Ovary (tissue), 7 donors: ENCODE measurements at regions not wholly inside any gene's neighbourhood (a gene's known extent, or its start where the extent isn't known, plus 50 kb on each side); places are given as distances from the start of the nearest gene placed in this dataset.
A peak's percentile ranks its signal among the peaks of the same experiment; 100 is the strongest.

Experiments
- DNase-seq, 5 donors: peaks; one replicate each; pipeline ENCODE4 v3.0.0-alpha.2; 2019 to 2020
- H3K27ac ChIP-seq, 2 donors: fragments of 200-600 bp; one replicate each; pipeline versions ENCODE4 v1.5.1 to v1.8.0; 2019 to 2022
- H3K27me3 ChIP-seq: fragments of 200-600 bp; one replicate; pipeline ENCODE4 v1.8.0; 2022
- H3K36me3 ChIP-seq: fragments of 200-600 bp; sonication (generic); one replicate; pipeline ENCODE4 v1.5.1; 2019
- H3K4me1 ChIP-seq: one replicate; pipeline ENCODE4 v1.8.1; 2013; ENCODE audit warnings: mild to moderate bottlenecking, moderate library complexity; ENCODE audit not compliant: insufficient read depth
- H3K4me3 ChIP-seq: fragments of 200-600 bp; sonication (generic); one replicate; pipeline ENCODE4 v1.5.1; 2017
- H3K9me3 ChIP-seq, 2 donors: fragments of 200-600 bp in 1 of 2; sonication (generic) in 1 of 2; one replicate each; pipeline versions ENCODE4 v1.5.1 to v1.8.1; 2013 to 2019; ENCODE audit warnings: mild to moderate bottlenecking in 1 of 2, moderate library complexity in 1 of 2
- EP300 ChIP-seq: sonication (generic); formaldehyde crosslinking; IDR thresholded peaks from one replicate; pipeline ENCODE4 v1.6.1; 2017; ENCODE audit warnings: antibody characterized with exemption
- POLR2A ChIP-seq: fragments of 450-650 bp; IDR thresholded peaks from one replicate; pipeline ENCODE4 v1.6.1; 2017; ENCODE audit warnings: antibody characterized with exemption, mild to moderate bottlenecking, moderate library complexity
- WGBS, 3 donors: extraction: QIAGEN DNeasy Blood & Tissue Kit in 1 of 3; methylation state at CpG; one replicate each; pipeline versions ENCODE4 v1.1.5 to v1.1.7; 2013 to 2017; 5-methylcytosine and 5-hydroxymethylcytosine counted together
- intact Hi-C, 4 donors: fragments of 100-400 bp; cut with DNase I; formaldehyde crosslinking; loops; one replicate each; pipeline versions ENCODE4 v1.11.0 to v1.15.1; 2022 to 2023
- TF ChIP-seq, protein P1 (sequence below), 3 donors: fragments of 450-650 bp in 2 of 3; fragments of 200-600 bp in 1 of 3; IDR thresholded peaks; one replicate each; pipeline versions ENCODE4 v1.5.1 to v1.8.0; 2016 to 2022; ENCODE audit warnings: antibody characterized with exemption in 3 of 3, mild to moderate bottlenecking in 1 of 3
- donor health status: DM: no; HTN: no; CAD: no; lungs with moderate emphysema.
- donor health status: DM: no; HTN: no; CAD: no.
- donor health status: Bipolar disorder and iron deficiency.
- donor health status: DM: no; HTN: no; CAD: no.
- donor health status: DM: yes; HTN: yes; CAD: no.

- Histone ChIP-seq H3K27me3 (no peaks in the 10 kb centered on the region), H3K4me3 (no peak overlapping the region), H3K4me1 (no peaks in the 10 kb centered on the region), H3K27ac (no peak overlapping the region), H3K9me3 (no peaks in the 10 kb centered on the region), H3K36me3 (no peaks in the 10 kb centered on the region)
- WGBS, 3 donors = 84 to 89% (median 86%) methylated on average over 3 of the region's 3 CpGs
- TF ChIP-seq, protein P1, sequence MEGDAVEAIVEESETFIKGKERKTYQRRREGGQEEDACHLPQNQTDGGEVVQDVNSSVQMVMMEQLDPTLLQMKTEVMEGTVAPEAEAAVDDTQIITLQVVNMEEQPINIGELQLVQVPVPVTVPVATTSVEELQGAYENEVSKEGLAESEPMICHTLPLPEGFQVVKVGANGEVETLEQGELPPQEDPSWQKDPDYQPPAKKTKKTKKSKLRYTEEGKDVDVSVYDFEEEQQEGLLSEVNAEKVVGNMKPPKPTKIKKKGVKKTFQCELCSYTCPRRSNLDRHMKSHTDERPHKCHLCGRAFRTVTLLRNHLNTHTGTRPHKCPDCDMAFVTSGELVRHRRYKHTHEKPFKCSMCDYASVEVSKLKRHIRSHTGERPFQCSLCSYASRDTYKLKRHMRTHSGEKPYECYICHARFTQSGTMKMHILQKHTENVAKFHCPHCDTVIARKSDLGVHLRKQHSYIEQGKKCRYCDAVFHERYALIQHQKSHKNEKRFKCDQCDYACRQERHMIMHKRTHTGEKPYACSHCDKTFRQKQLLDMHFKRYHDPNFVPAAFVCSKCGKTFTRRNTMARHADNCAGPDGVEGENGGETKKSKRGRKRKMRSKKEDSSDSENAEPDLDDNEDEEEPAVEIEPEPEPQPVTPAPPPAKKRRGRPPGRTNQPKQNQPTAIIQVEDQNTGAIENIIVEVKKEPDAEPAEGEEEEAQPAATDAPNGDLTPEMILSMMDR (IDR thresholded peaks at IDR 0.05) = no peak
- TF ChIP-seq POLR2A (no peak), EP300 (no peak)
- intact Hi-C loops = no loop called here
- DNase-seq = no peak
These were observed 166.0 kb downstream of the PDGFRA start for GRCh38 chr4:54395013-54395527.

DNA sequence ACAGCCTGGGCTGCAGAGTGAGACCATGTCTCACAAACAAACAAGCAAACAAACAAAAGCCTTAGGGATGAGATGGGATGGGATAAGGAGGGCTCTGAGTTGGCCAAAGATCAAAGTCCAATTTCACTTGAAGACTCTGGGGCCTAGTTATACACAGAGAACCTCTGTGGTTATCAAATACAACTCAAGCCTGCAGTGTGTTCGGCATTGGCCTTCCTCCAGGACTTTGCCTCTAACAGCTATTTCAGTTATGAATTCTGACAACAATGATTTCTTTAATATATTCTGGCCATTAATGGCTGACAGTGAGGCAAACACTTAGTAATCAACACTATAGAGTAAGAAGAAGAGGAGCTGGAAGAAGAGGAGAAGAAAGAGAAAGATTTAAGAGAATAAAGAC is 171.1 kb downstream of the PDGFRA start:
- DNase-seq = no peak
- intact Hi-C loops = no loop called here
- no peaks in the 10 kb centered on the region for H3K36me3 ChIP-seq
- TF ChIP-seq, protein P1 (IDR thresholded peaks at IDR 0.05) = no peak
- TF ChIP-seq EP300 (no peak), POLR2A (no peak)
- no peaks in the 10 kb centered on the region for H3K4me1 ChIP-seq
- H3K27ac ChIP-seq = no peak overlapping the region
- 55 to 60% (median 56%) methylated on average over 1 of the region's 1 CpG for WGBS, 3 donors
- no peaks in the 10 kb centered on the region for H3K27me3 ChIP-seq
- no peak overlapping the region for H3K4me3 ChIP-seq
- H3K9me3 ChIP-seq = no peaks in the 10 kb centered on the region

DNA sequence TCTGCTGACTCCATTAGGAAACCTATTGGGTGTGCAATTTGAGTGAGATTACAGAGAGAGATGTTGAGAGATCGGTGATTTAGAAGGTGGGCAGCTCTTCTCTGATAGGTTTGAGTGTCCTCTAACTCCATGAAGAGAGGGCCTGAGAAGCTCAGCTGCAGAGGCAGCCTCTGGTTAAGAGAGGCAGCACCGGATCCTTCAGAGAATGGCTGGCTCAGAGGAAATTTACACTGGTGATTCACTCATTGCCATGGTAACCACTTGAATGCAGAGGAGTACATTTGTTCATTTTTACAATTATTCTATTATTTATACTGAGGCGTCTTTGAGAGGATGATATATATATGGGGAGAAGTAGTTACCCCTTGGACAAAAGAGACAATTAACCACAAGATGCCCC is 171.7 kb downstream of the PDGFRA start:
- intact Hi-C loops = no loop called here
- 20 to 30% (median 29%) methylated on average over 3 of the region's 3 CpGs for WGBS, 3 donors

DNA sequence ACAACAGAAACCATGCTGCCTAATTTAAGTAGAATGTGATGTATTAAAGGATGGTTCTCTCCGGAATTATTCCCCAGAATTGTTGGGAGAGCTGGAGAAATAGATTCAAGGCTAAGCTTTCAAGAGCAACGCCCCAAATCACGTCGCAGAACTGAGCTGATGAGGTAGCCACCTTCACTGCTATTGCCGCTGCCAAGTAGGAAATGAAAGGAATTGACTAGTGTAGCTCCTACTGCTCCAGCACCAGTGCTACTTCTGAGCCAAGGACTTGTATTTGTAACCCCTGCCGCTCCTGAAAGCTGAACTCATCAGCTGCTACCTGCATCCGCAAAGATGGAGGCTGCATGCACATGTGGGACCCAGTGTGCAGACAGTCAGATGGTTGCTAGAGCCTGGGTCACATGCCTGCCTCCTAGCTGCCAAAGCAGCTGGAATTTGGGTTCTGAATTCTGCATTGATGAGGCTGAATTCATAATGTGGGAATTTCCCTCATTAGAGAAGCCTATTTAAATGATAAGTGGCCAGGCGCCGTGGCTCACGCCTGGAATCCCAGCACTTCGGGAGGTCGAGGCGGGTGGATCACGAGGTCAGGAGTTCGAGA is 173.9 kb downstream of the PDGFRA start:
- no peak for DNase-seq
- H3K27me3 ChIP-seq = no peaks in the 10 kb centered on the region
- H3K4me3 ChIP-seq = no peak overlapping the region
- no peaks in the 10 kb centered on the region for H3K4me1 ChIP-seq
- H3K27ac ChIP-seq = no peak overlapping the region
- H3K36me3 ChIP-seq = no peaks in the 10 kb centered on the region
- WGBS, 3 donors = 65 to 84% (median 69%) methylated on average over 14 to 15 of the region's 15 CpGs
- TF ChIP-seq EP300 = no peak
- TF ChIP-seq, protein P1 (IDR thresholded peaks at IDR 0.05) = no peak
- intact Hi-C loops = no loop called here
- no peaks in the 10 kb centered on the region for H3K9me3 ChIP-seq

More for the DNA sequence above, 171.7 kb downstream of the PDGFRA start:
- no peaks in the 10 kb centered on the region for H3K4me1 ChIP-seq
- no peaks in the 10 kb centered on the region for H3K36me3 ChIP-seq
- H3K27ac ChIP-seq = no peak overlapping the region
- DNase-seq = peak in 2 of 5 donors; percentile 11 to 34
- no peaks in the 10 kb centered on the region for H3K9me3 ChIP-seq
- no peak overlapping the region for H3K4me3 ChIP-seq
- no peaks in the 10 kb centered on the region for H3K27me3 ChIP-seq
- TF ChIP-seq POLR2A = no peak
- TF ChIP-seq EP300 = no peak
- TF ChIP-seq, protein P1 (IDR thresholded peaks at IDR 0.05) = no peak
